ENCODE measurements at regions not wholly inside any gene's neighbourhood (a gene's known extent, or its start where the extent isn't known, plus 50 kb on each side); places are given as distances from the start of the nearest gene placed in this dataset.

DNA sequence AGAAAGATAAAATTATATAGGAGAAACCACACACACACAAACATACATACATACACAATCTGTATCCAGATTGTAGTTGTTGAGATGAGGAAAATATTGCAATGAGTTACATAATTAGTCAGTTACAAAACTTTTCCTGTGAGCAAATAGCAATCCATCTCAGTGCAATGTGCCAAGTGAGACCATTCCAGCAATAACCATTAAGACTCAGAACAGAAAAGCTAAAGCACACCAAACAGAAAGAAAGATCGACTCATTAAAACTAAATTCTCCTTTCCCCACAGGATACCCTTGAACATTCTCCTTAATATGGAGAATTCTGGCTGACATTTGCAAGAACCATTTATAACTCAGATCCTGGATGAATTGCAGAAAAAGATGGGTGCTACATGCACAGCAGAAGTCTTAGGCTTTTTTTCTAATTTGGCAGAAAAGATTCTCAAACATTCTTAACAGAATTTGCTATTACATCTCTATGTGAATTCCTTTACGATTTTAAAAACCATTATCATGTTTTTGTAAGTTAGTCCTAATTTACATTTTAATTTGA lies 1341.2 kb upstream of the SPRY2 start:
- H3K9me1 ChIP-seq (replicated peaks; ENCODE audit: control insufficient read depth, extremely low read depth, insufficient read depth, low read length), result no peaks in the 10 kb centered on the region
- H2AFZ ChIP-seq (ENCODE audit: low read depth, low read length), result no peak overlapping the region
- intact Hi-C loops (cut with micrococcal nuclease), result no loop called here
- no peak overlapping the region for H3K27ac ChIP-seq (ENCODE audit: insufficient read depth, low read depth, low read length)
- H3K4me1 ChIP-seq (ENCODE audit: control insufficient read depth, extremely low read depth, insufficient read depth, low read length), result no peaks in the 10 kb centered on the region
- no peak for DNase-seq (ENCODE audit: low read depth, low spot score)
- H3K79me2 ChIP-seq (ENCODE audit: control insufficient read depth, insufficient read depth, low read length), result no peaks in the 10 kb centered on the region
- TF ChIP-seq POLR2A (IDR thresholded peaks at IDR 0.05; ENCODE audit: low read depth, low read length) (no peak), EZH2 (IDR thresholded peaks at IDR 0.05; ENCODE audit: borderline replicate concordance, low read depth, low read length, severe bottlenecking) (no peak), FOS (IDR thresholded peaks at IDR 0.05; ENCODE audit: borderline replicate concordance, insufficient read depth, low read length) (no peak), MYC (IDR thresholded peaks at IDR 0.05; ENCODE audit: low read depth, low read length) (no peak), MAX (IDR thresholded peaks at IDR 0.05; ENCODE audit: insufficient read depth, insufficient read length) (no peak), POLR2AphosphoS5 (IDR thresholded peaks at IDR 0.05; ENCODE audit: insufficient read depth, low read depth, low read length) (no peak), JUN (IDR thresholded peaks at IDR 0.05; ENCODE audit: borderline replicate concordance, insufficient read depth, insufficient read length, low read depth) (no peak), GATA2 (IDR thresholded peaks at IDR 0.05; ENCODE audit: insufficient read depth, insufficient read length, low read depth, low read length) (no peak)
- TF ChIP-seq, protein P1, sequence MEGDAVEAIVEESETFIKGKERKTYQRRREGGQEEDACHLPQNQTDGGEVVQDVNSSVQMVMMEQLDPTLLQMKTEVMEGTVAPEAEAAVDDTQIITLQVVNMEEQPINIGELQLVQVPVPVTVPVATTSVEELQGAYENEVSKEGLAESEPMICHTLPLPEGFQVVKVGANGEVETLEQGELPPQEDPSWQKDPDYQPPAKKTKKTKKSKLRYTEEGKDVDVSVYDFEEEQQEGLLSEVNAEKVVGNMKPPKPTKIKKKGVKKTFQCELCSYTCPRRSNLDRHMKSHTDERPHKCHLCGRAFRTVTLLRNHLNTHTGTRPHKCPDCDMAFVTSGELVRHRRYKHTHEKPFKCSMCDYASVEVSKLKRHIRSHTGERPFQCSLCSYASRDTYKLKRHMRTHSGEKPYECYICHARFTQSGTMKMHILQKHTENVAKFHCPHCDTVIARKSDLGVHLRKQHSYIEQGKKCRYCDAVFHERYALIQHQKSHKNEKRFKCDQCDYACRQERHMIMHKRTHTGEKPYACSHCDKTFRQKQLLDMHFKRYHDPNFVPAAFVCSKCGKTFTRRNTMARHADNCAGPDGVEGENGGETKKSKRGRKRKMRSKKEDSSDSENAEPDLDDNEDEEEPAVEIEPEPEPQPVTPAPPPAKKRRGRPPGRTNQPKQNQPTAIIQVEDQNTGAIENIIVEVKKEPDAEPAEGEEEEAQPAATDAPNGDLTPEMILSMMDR (IDR thresholded peaks at IDR 0.05; ENCODE audit: extremely low read depth in 1 of 2, insufficient read depth in 1 of 2, low read depth in 1 of 2, low read length in 2 of 2), result no peak
- dilution Hi-C loops (cut with MboI; ENCODE audit: extremely low pct_ligation_motif_present, low sequenced_read_pairs), result no loop called here
- no peaks in the 10 kb centered on the region for H4K20me1 ChIP-seq (replicated peaks; ENCODE audit: control insufficient read depth, extremely low read depth, insufficient read depth, low read length)
- ChIA-PET POLR2A (no interaction called here), CTCF (no interaction called here)
- no peaks in the 10 kb centered on the region for H3K36me3 ChIP-seq (ENCODE audit: control insufficient read depth in 2 of 2, extremely low read depth in 1 of 2, insufficient read depth in 2 of 2, low read length in 2 of 2)
- FAIRE-seq, result no peak
- no TSS peak for BruUV-seq (replicated peaks)
- no peak overlapping the region for H3K4me3 ChIP-seq (replicated peaks in 1 of 3; ENCODE audit: insufficient read depth in 1 of 3, low read depth in 1 of 3, low read length in 3 of 3)
- H3K9ac ChIP-seq (replicated peaks; ENCODE audit: extremely low read depth, insufficient read depth, low read length), result no peak overlapping the region
- H3K9me3 ChIP-seq (replicated peaks; ENCODE audit: control insufficient read depth, insufficient read depth, low read length), result peaks cover 4% of the 10 kb centered on the region
- H3K27me3 ChIP-seq (ENCODE audit: control insufficient read depth in 2 of 2, insufficient read depth in 2 of 2, low read length in 2 of 2), result no peaks in the 10 kb centered on the region
- H3K4me2 ChIP-seq (ENCODE audit: insufficient read depth, low read length), result no peak overlapping the region

Data from endothelial cell of umbilical vein (primary cell).